NOMO-1 treated with DMSO at 0.1 percent for 48 hours (cell line): ENCODE measurements at regions not wholly inside any gene's neighbourhood (a gene's known extent, or its start where the extent isn't known, plus 50 kb on each side); places are given as distances from the start of the nearest gene placed in this dataset.
"Not testable (repeated sequence)": the region's sequence is repeated elsewhere in the genome, so short reads cannot be mapped to it uniquely, and the experiment has no call there.

Source experiments
- DNase-seq: peaks from one replicate; lab custom pipeline; 2025; ENCODE audit not compliant: unreplicated experiment; lab: John Stamatoyannopoulos, UW

GRCh38 chr1:58836408-58836807 is 52.6 kb upstream of the JUN start:
- DNase-seq = no peak

GRCh38 chr1:58837886-58838285 is 54.0 kb upstream of the JUN start:
- DNase-seq = no peak

- no peak for DNase-seq
Measured at GRCh38 chr1:58839147-58839795, 55.4 kb upstream of the JUN start.

GRCh38 chr1:58839846-58840835 is 56.3 kb upstream of the JUN start:
- no peak for DNase-seq

GRCh38 chr1:58841455-58841854 is 57.6 kb upstream of the JUN start:
- DNase-seq = peak; percentile 4

- no peak for DNase-seq
Measured at GRCh38 chr1:58842941-58843340, 59.1 kb upstream of the JUN start.

GRCh38 chr1:58844176-58844575 is 60.3 kb upstream of the JUN start:
- DNase-seq = no peak

- peak; percentile 6 for DNase-seq
Measured at GRCh38 chr1:58845942-58846341, 62.1 kb upstream of the JUN start.

GRCh38 chr1:58848818-58849411 is 65.1 kb upstream of the JUN start:
- DNase-seq = no peak

- DNase-seq = no peak
Measured at GRCh38 chr1:58849551-58849950, 65.7 kb upstream of the JUN start.

- DNase-seq = no peak
Measured at GRCh38 chr1:58850636-58851035, 66.8 kb upstream of the JUN start.

GRCh38 chr1:58852731-58853485 is 69.1 kb upstream of the JUN start:
- no peak for DNase-seq

- DNase-seq = peak; percentile 82
Measured at GRCh38 chr1:58854576-58854975, 70.7 kb upstream of the JUN start.

GRCh38 chr1:58855274-58856165 is 71.7 kb upstream of the JUN start:
- no peak for DNase-seq

GRCh38 chr1:58856281-58856680 is 72.4 kb upstream of the JUN start:
- DNase-seq = not testable (repeated sequence)

- DNase-seq = no peak
Measured at GRCh38 chr1:58857680-58858673, 74.1 kb upstream of the JUN start.

GRCh38 chr1:58859769-58860485 is 76.1 kb upstream of the JUN start:
- no peak for DNase-seq

- DNase-seq = no peak
Measured at GRCh38 chr1:58861076-58861475, 77.2 kb upstream of the JUN start.
